CD14-positive monocyte (primary cell): ENCODE measurements at regions not wholly inside any gene's neighbourhood (a gene's known extent, or its start where the extent isn't known, plus 50 kb on each side); places are given as distances from the start of the nearest gene placed in this dataset.

Source experiments
- DNase-seq, 3 donors: peaks; one replicate each; pipeline ENCODE4 v3.0.0-alpha.2; 2011 to 2022
- H2AFZ ChIP-seq: 2 replicates; pipeline ENCODE4 v1.6.0; 2012; ENCODE audit warnings: mild to moderate bottlenecking, low read depth, low read length, inconsistent platforms; ENCODE audit not compliant: insufficient read depth, poor library complexity, severe bottlenecking
- H3K27ac ChIP-seq, 2 donors: 1 replicate in 1 of 2; 2 replicates in 1 of 2; pipeline ENCODE4 v1.5.1; 2012 to 2013; ENCODE audit warnings: low read length in 2 of 2, control low read depth in 1 of 2, inconsistent platforms in 1 of 2, low read depth in 1 of 2, mild to moderate bottlenecking in 1 of 2
- H3K27me3 ChIP-seq, 2 donors: one replicate each; pipeline versions ENCODE4 v1.6.0 to v1.6.1; 2011 to 2013; ENCODE audit warnings: low read length in 2 of 2; ENCODE audit not compliant: control insufficient read depth in 2 of 2, insufficient read depth in 2 of 2
- H3K36me3 ChIP-seq, 2 donors: replicated peaks in 1 of 2; 1 replicate in 1 of 2; 2 replicates in 1 of 2; pipeline versions ENCODE4 v1.5.1 to v1.6.1; 2012 to 2013; ENCODE audit warnings: low read length in 2 of 2, control low read depth in 1 of 2, inconsistent platforms in 1 of 2, mild to moderate bottlenecking in 1 of 2; ENCODE audit not compliant: insufficient read depth in 2 of 2, control insufficient read depth in 1 of 2
- H3K4me1 ChIP-seq, 2 donors: 1 replicate in 1 of 2; 2 replicates in 1 of 2; pipeline versions ENCODE4 v1.5.1 to v1.6.1; 2012 to 2013; ENCODE audit warnings: low read length in 2 of 2, control low read depth in 1 of 2, inconsistent platforms in 1 of 2, mild to moderate bottlenecking in 1 of 2, moderate library complexity in 1 of 2; ENCODE audit not compliant: insufficient read depth in 2 of 2, control insufficient read depth in 1 of 2
- H3K4me2 ChIP-seq: replicated peaks from 2 replicates; pipeline ENCODE3; 2012; ENCODE audit warnings: low read length, moderate library complexity, mild to moderate bottlenecking; ENCODE audit not compliant: poor library complexity, severe bottlenecking; ENCODE audit errors: extremely low read depth
- H3K4me3 ChIP-seq, 3 experiments: fragments of 200-600 bp in 1 of 3; sonication (generic) in 1 of 3; replicated peaks in 1 of 3; 1 replicate in 2 of 3; 2 replicates in 1 of 3; pipeline ENCODE4 v1.5.1; 2011 to 2013; ENCODE audit warnings: low read length in 3 of 3, mild to moderate bottlenecking in 3 of 3, control low read depth in 2 of 3, low read depth in 2 of 3, inconsistent platforms in 1 of 3, moderate library complexity in 1 of 3
- H3K79me2 ChIP-seq: 2 replicates; pipeline ENCODE4 v1.6.0; 2012; ENCODE audit warnings: mild to moderate bottlenecking, control low read depth, inconsistent platforms, low read length, moderate library complexity; ENCODE audit not compliant: insufficient read depth
- H3K9ac ChIP-seq: 2 replicates; pipeline ENCODE4 v1.6.0; 2017; ENCODE audit warnings: low read length, mild to moderate bottlenecking; ENCODE audit not compliant: insufficient read depth, poor library complexity, severe bottlenecking
- H3K9me3 ChIP-seq, 2 donors: replicated peaks in 1 of 2; 1 replicate in 1 of 2; 2 replicates in 1 of 2; pipeline versions ENCODE4 v1.5.1 to v1.6.1; 2012 to 2013; ENCODE audit warnings: low read length in 2 of 2, control low read depth in 1 of 2; ENCODE audit not compliant: control insufficient read depth in 1 of 2, insufficient read depth in 1 of 2
- H4K20me1 ChIP-seq: 2 replicates; pipeline ENCODE4 v1.6.0; 2012; ENCODE audit warnings: mild to moderate bottlenecking, low read length, control low read depth, moderate library complexity; ENCODE audit not compliant: insufficient read depth
- H3K27ac Mint-ChIP-seq, 7 donors: one replicate each; pipeline ENCODE4 v1.8.0; 2020; ENCODE audit warnings: mild to moderate bottlenecking in 7 of 7, mixed read lengths in 7 of 7, moderate library complexity in 6 of 7, inconsistent platforms in 2 of 7
- H3K27me3 Mint-ChIP-seq, 3 donors: one replicate each; pipeline ENCODE4 v1.8.0; 2021 to 2022; ENCODE audit warnings: low read depth in 3 of 3, mild to moderate bottlenecking in 3 of 3, mixed read lengths in 3 of 3, moderate library complexity in 3 of 3, inconsistent platforms in 1 of 3
- H3K36me3 Mint-ChIP-seq, 2 donors: one replicate each; pipeline ENCODE4 v1.8.0; 2020; ENCODE audit warnings: mixed read lengths in 2 of 2, inconsistent platforms in 1 of 2, mild to moderate bottlenecking in 1 of 2
- H3K4me1 Mint-ChIP-seq: one replicate; pipeline ENCODE4 v1.8.0; 2020; ENCODE audit warnings: mild to moderate bottlenecking, mixed read lengths
- H3K4me3 Mint-ChIP-seq, 2 donors: one replicate each; pipeline ENCODE4 v1.8.0; 2020; ENCODE audit warnings: mild to moderate bottlenecking in 2 of 2, mixed read lengths in 2 of 2, moderate library complexity in 1 of 2
- H3K9me3 Mint-ChIP-seq, 7 donors: one replicate each; pipeline ENCODE4 v1.8.0; 2020 to 2022; ENCODE audit warnings: mixed read lengths in 7 of 7, mild to moderate bottlenecking in 6 of 7, moderate library complexity in 6 of 7, inconsistent platforms in 2 of 7
- WGBS: methylation state at CpG from one replicate; pipeline ENCODE4 v1.1.5; 2013; ENCODE audit warnings: missing lambda C conversion rate; ENCODE audit not compliant: insufficient coverage; 5-methylcytosine and 5-hydroxymethylcytosine counted together
- intact Hi-C, 2 donors: fragments of 100-400 bp; cut with micrococcal nuclease; formaldehyde crosslinking; loops; one replicate each; pipeline versions ENCODE4 v1.15.0 to v1.15.1; 2023
- TF ChIP-seq, protein P1 (sequence below): fragments of 200-600 bp; IDR thresholded peaks from one replicate; pipeline ENCODE4 v1.8.0; 2022; ENCODE audit warnings: antibody characterized with exemption, mild to moderate bottlenecking

DNA sequence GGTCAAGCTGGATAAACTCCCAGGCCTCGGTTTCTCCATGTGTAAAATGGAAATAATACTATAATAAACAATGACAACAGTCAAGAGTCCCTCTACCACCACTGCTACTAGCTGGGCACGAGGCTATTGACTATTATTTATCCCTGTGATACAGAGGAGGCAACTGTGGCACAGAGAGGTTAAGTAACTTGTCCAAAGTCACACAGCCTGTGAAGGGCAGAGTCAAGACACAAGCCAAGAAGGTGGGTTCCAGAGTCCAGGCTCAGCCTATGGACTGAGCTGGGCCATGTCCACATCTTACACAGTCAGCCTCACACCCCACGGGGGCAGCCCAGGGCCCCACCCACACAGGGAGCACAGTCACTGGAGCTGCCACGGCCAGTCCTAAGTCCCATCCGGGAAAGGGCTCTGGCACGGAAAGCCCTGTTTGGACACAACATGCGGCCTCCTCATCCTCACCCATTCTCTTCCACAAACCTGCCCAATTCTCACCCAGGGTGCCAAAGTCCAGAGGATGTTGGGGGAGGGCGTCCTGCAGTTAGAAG is 384.0 kb downstream of the SHANK2 start:
- Histone ChIP-seq H3K9me3 (no peaks in the 10 kb centered on the region), H3K4me2 (no peak overlapping the region), H3K4me3 (no peak overlapping the region), H3K4me1 (no peaks in the 10 kb centered on the region), H2AFZ (no peak overlapping the region), H3K36me3 (no peaks in the 10 kb centered on the region), H3K27me3 (no peaks in the 10 kb centered on the region), H3K27ac (no peak overlapping the region), H3K9ac (no peak overlapping the region), H3K79me2 (no peaks in the 10 kb centered on the region), H4K20me1 (no peaks in the 10 kb centered on the region)
- WGBS = 88% methylated on average over 3 of the region's 8 CpGs
- no peak overlapping the region for H3K27ac Mint-ChIP-seq
- no peak overlapping the region for H3K4me3 Mint-ChIP-seq
- H3K4me1 Mint-ChIP-seq = no peaks in the 10 kb centered on the region
- peaks cover 5 to 12% (median 9%) of the 10 kb centered on the region in 3 donors for H3K27me3 Mint-ChIP-seq
- no peaks in the 10 kb centered on the region for H3K36me3 Mint-ChIP-seq
- intact Hi-C loops = no loop called here
- no peaks in the 10 kb centered on the region for H3K9me3 Mint-ChIP-seq
- DNase-seq = no peak
- TF ChIP-seq, protein P1, sequence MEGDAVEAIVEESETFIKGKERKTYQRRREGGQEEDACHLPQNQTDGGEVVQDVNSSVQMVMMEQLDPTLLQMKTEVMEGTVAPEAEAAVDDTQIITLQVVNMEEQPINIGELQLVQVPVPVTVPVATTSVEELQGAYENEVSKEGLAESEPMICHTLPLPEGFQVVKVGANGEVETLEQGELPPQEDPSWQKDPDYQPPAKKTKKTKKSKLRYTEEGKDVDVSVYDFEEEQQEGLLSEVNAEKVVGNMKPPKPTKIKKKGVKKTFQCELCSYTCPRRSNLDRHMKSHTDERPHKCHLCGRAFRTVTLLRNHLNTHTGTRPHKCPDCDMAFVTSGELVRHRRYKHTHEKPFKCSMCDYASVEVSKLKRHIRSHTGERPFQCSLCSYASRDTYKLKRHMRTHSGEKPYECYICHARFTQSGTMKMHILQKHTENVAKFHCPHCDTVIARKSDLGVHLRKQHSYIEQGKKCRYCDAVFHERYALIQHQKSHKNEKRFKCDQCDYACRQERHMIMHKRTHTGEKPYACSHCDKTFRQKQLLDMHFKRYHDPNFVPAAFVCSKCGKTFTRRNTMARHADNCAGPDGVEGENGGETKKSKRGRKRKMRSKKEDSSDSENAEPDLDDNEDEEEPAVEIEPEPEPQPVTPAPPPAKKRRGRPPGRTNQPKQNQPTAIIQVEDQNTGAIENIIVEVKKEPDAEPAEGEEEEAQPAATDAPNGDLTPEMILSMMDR = no peak

DNA sequence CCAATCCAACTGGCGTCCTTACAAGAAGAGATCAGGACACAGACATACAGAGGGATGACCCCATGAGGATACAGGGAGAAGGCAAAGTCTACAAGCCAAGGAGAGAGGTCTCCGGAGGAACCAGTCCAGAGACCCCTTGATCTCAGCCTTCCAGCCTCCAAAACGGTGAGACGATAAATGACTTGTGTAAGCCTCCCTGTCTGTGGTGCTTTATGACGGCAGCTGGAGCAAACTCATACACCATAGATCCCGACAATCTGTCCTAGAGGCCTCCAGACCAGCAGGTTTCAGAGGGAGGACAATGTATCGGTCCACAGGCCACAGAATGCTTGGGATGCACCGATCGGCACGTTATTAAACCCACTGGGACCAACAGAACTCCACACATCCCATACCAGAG is 383.3 kb downstream of the SHANK2 start:
- WGBS = 92% methylated on average over 10 of the region's 10 CpGs
- no peaks in the 10 kb centered on the region for H3K79me2 ChIP-seq

More for the DNA sequence above, 383.3 kb downstream of the SHANK2 start:
- Histone ChIP-seq H3K4me2 (no peak overlapping the region), H3K4me3 (no peak overlapping the region), H3K27me3 (no peaks in the 10 kb centered on the region), H3K9me3 (no peaks in the 10 kb centered on the region), H3K36me3 (no peaks in the 10 kb centered on the region), H3K4me1 (no peaks in the 10 kb centered on the region), H2AFZ (no peak overlapping the region), H3K27ac (no peak overlapping the region), H3K9ac (no peak overlapping the region), H4K20me1 (no peaks in the 10 kb centered on the region)
- peak overlapping the region in 1 of 7 donors; percentile 35 for H3K27ac Mint-ChIP-seq
- intact Hi-C loops = no loop called here
- DNase-seq = no peak
- H3K4me1 Mint-ChIP-seq = no peaks in the 10 kb centered on the region
- no peaks in the 10 kb centered on the region for H3K36me3 Mint-ChIP-seq
- TF ChIP-seq, protein P1 = no peak
- H3K27me3 Mint-ChIP-seq = peaks cover 7 to 12% (median 9%) of the 10 kb centered on the region in 3 donors
- no peaks in the 10 kb centered on the region for H3K9me3 Mint-ChIP-seq
- H3K4me3 Mint-ChIP-seq = no peak overlapping the region
